ENCODE measurements at regions not wholly inside any gene's neighbourhood (a gene's known extent, or its start where the extent isn't known, plus 50 kb on each side); places are given as distances from the start of the nearest gene placed in this dataset.

GRCh38 chr6:21352131-21352530, 241.4 kb upstream of the SOX4 start:
- H3F3A ChIP-seq (ENCODE audit: insufficient read depth, low read length, poor library complexity, severe bottlenecking) = no peaks in the 10 kb centered on the region
- TF ChIP-seq TAF1 (IDR thresholded peaks at IDR 0.05; ENCODE audit: low read depth) (no peak), RAD21 (conservative IDR thresholded peaks at IDR 0.05) (no peak), POLR2AphosphoS5 (IDR thresholded peaks at IDR 0.05) (no peak), EZH2 (IDR thresholded peaks at IDR 0.05; ENCODE audit: borderline replicate concordance, insufficient read depth, low read length, poor library complexity, severe bottlenecking) (no peak), MXI1 (conservative IDR thresholded peaks at IDR 0.05; ENCODE audit: poor library complexity, severe bottlenecking) (no peak), SMC3 (conservative IDR thresholded peaks at IDR 0.05; ENCODE audit: poor library complexity) (no peak), REST (IDR thresholded peaks at IDR 0.05; ENCODE audit: borderline replicate concordance) (no peak), CTCF (IDR thresholded peaks at IDR 0.05; ENCODE audit: poor library complexity, severe bottlenecking) (no peak), EP300 (conservative IDR thresholded peaks at IDR 0.05; ENCODE audit: poor library complexity, severe bottlenecking) (no peak)
- H3K36me3 ChIP-seq (ENCODE audit: insufficient read depth, low read length) = no peaks in the 10 kb centered on the region
- no peak overlapping the region for H3K4me2 ChIP-seq (ENCODE audit: low read length)
- H3K4me3 ChIP-seq (ENCODE audit: low read length) = no peak overlapping the region
- H3K27ac ChIP-seq (ENCODE audit: low read length) = no peak overlapping the region
- H3K9me3 ChIP-seq (ENCODE audit: low read length) = no peaks in the 10 kb centered on the region
- no peak overlapping the region for H2AFZ ChIP-seq (ENCODE audit: low read depth, low read length)
- H4K20me1 ChIP-seq (ENCODE audit: insufficient read depth) = no peaks in the 10 kb centered on the region
- no peaks in the 10 kb centered on the region for H3K27me3 ChIP-seq (ENCODE audit: insufficient read depth, low read depth, low read length)
- no peaks in the 10 kb centered on the region for H3K79me2 ChIP-seq (replicated peaks; ENCODE audit: insufficient read depth, low read length)
- H3K9me2 ChIP-seq (ENCODE audit: insufficient read depth, low read length) = no peaks in the 10 kb centered on the region
- no peak overlapping the region for H3K9ac ChIP-seq (ENCODE audit: low read length)

- H3K79me2 ChIP-seq (replicated peaks; ENCODE audit: insufficient read depth, low read length) = no peaks in the 10 kb centered on the region
- H2AFZ ChIP-seq (ENCODE audit: low read depth, low read length) = no peak overlapping the region
- H3K4me2 ChIP-seq (ENCODE audit: low read length) = no peak overlapping the region
Measured at GRCh38 chr6:21354805-21355238, 238.7 kb upstream of the SOX4 start.

GRCh38 chr6:21355638-21356037, 237.9 kb upstream of the SOX4 start:
- Histone ChIP-seq H3K4me3 (ENCODE audit: low read length) (no peak overlapping the region), H3K4me2 (ENCODE audit: low read length) (no peak overlapping the region), H3K36me3 (ENCODE audit: insufficient read depth, low read length) (no peaks in the 10 kb centered on the region), H3K79me2 (replicated peaks; ENCODE audit: insufficient read depth, low read length) (no peaks in the 10 kb centered on the region), H3F3A (ENCODE audit: insufficient read depth, low read length, poor library complexity, severe bottlenecking) (no peaks in the 10 kb centered on the region), H2AFZ (ENCODE audit: low read depth, low read length) (no peak overlapping the region), H3K27ac (ENCODE audit: low read length) (no peak overlapping the region), H3K9ac (ENCODE audit: low read length) (no peak overlapping the region), H4K20me1 (ENCODE audit: insufficient read depth) (no peaks in the 10 kb centered on the region), H3K27me3 (ENCODE audit: insufficient read depth, low read depth, low read length) (no peaks in the 10 kb centered on the region), H3K9me2 (ENCODE audit: insufficient read depth, low read length) (no peaks in the 10 kb centered on the region), H3K9me3 (ENCODE audit: low read length) (no peaks in the 10 kb centered on the region)
- TF ChIP-seq RAD21 (conservative IDR thresholded peaks at IDR 0.05) (no peak), EP300 (conservative IDR thresholded peaks at IDR 0.05; ENCODE audit: poor library complexity, severe bottlenecking) (no peak), SMC3 (conservative IDR thresholded peaks at IDR 0.05; ENCODE audit: poor library complexity) (no peak), MXI1 (conservative IDR thresholded peaks at IDR 0.05; ENCODE audit: poor library complexity, severe bottlenecking) (no peak), POLR2AphosphoS5 (IDR thresholded peaks at IDR 0.05) (no peak), EZH2 (IDR thresholded peaks at IDR 0.05; ENCODE audit: borderline replicate concordance, insufficient read depth, low read length, poor library complexity, severe bottlenecking) (no peak), TAF1 (IDR thresholded peaks at IDR 0.05; ENCODE audit: low read depth) (no peak), REST (IDR thresholded peaks at IDR 0.05; ENCODE audit: borderline replicate concordance) (no peak), CTCF (IDR thresholded peaks at IDR 0.05; ENCODE audit: poor library complexity, severe bottlenecking) (no peak)

More at GRCh38 chr6:21354805-21355238, 238.7 kb upstream of the SOX4 start:
- Histone ChIP-seq H4K20me1 (ENCODE audit: insufficient read depth) (no peaks in the 10 kb centered on the region), H3K9me3 (ENCODE audit: low read length) (no peaks in the 10 kb centered on the region), H3K36me3 (ENCODE audit: insufficient read depth, low read length) (no peaks in the 10 kb centered on the region), H3K4me3 (ENCODE audit: low read length) (no peak overlapping the region), H3K9me2 (ENCODE audit: insufficient read depth, low read length) (no peaks in the 10 kb centered on the region), H3K27ac (ENCODE audit: low read length) (no peak overlapping the region), H3F3A (ENCODE audit: insufficient read depth, low read length, poor library complexity, severe bottlenecking) (no peaks in the 10 kb centered on the region), H3K9ac (ENCODE audit: low read length) (no peak overlapping the region), H3K27me3 (ENCODE audit: insufficient read depth, low read depth, low read length) (no peaks in the 10 kb centered on the region)
- TF ChIP-seq POLR2AphosphoS5 (IDR thresholded peaks at IDR 0.05) = peak; percentile 14
- TF ChIP-seq EZH2 (IDR thresholded peaks at IDR 0.05; ENCODE audit: borderline replicate concordance, insufficient read depth, low read length, poor library complexity, severe bottlenecking) = no peak
